PC-3 (cell line): ENCODE measurements at regions not wholly inside any gene's neighbourhood (a gene's known extent, or its start where the extent isn't known, plus 50 kb on each side); places are given as distances from the start of the nearest gene placed in this dataset.

Experiments
- ATAC-seq: fragments of 200-7000 bp; cut with Tn5 transposase; 2 replicates; pipeline ENCODE4 v1.9.1; 2020; ENCODE audit warnings: mild to moderate bottlenecking, moderate library complexity
- BruUV-seq: library from RNA; stranded (reverse); fragments of 400-500 nt; replicated peaks from 2 replicates; lab custom pipeline; 2021; lab: Mats Ljungman, UMichigan
- CTCF ChIA-PET: fragments of 300-600 bp; sonication (Branson Sonifier 250); formaldehyde crosslinking; loops from one replicate; lab custom pipeline; 2022; ENCODE audit warnings: antibody characterized with exemption; lab: Charles Lee
- POLR2A ChIA-PET: fragments of 300-600 bp; sonication (Branson Sonifier 250); formaldehyde crosslinking; loops from one replicate; lab custom pipeline; 2022; ENCODE audit warnings: antibody characterized with exemption; ENCODE audit not compliant: unreplicated experiment; lab: Charles Lee
- DNase-seq: peaks from one replicate; pipeline ENCODE4 v3.0.0-alpha.2; 2015
- H2AFZ ChIP-seq: fragments of 300-600 bp; sonication (generic); 2 replicates; pipeline ENCODE4 v1.6.0; 2016; ENCODE audit warnings: antibody characterized with exemption, low read length
- H3F3A ChIP-seq: fragments of 300-600 bp; sonication (generic); one replicate; pipeline ENCODE4 v1.6.0; 2017; ENCODE audit warnings: antibody characterized with exemption, low read length, control low read depth, mild to moderate bottlenecking; ENCODE audit not compliant: unreplicated experiment
- H3K27ac ChIP-seq: fragments of 300-600 bp; sonication (generic); 2 replicates; pipeline ENCODE4 v1.5.1; 2016; ENCODE audit warnings: mild to moderate bottlenecking, low read length
- H3K27me3 ChIP-seq: fragments of 300-600 bp; sonication (generic); 2 replicates; pipeline ENCODE4 v1.6.1; 2016; ENCODE audit warnings: low read length, mixed read lengths
- H3K36me3 ChIP-seq: fragments of 300-600 bp; sonication (generic); 2 replicates; pipeline ENCODE4 v1.6.1; 2016; ENCODE audit warnings: low read depth, mixed run types, low read length, mixed read lengths
- H3K4me1 ChIP-seq: fragments of 300-600 bp; sonication (generic); 2 replicates; pipeline ENCODE4 v1.5.1; 2016; ENCODE audit warnings: low read length; ENCODE audit not compliant: insufficient read depth
- H3K4me2 ChIP-seq: fragments of 300-600 bp; sonication (generic); 2 replicates; pipeline ENCODE4 v1.6.0; 2016; ENCODE audit warnings: low read length
- H3K4me3 ChIP-seq: fragments of 300-600 bp; sonication (generic); 2 replicates; pipeline ENCODE4 v1.5.1; 2016; ENCODE audit warnings: mild to moderate bottlenecking, low read length, mixed read lengths
- H3K79me2 ChIP-seq: fragments of 300-600 bp; sonication (generic); 2 replicates; pipeline ENCODE4 v1.6.1; 2017; ENCODE audit warnings: low read length, mixed read lengths
- H3K9ac ChIP-seq: fragments of 300-600 bp; sonication (generic); 2 replicates; pipeline ENCODE4 v1.6.0; 2016; ENCODE audit warnings: mild to moderate bottlenecking, low read length
- H3K9me2 ChIP-seq: fragments of 300-600 bp; sonication (generic); replicated peaks from 2 replicates; pipeline ENCODE4 v1.6.1; 2016; ENCODE audit warnings: mixed run types, low read length, mixed read lengths
- H3K9me3 ChIP-seq: fragments of 300-600 bp; sonication (generic); 2 replicates; pipeline ENCODE4 v1.6.1; 2016; ENCODE audit warnings: low read length, mixed read lengths
- H4K20me1 ChIP-seq: fragments of 300-600 bp; sonication (generic); 2 replicates; pipeline ENCODE4 v1.6.1; 2016; ENCODE audit warnings: low read length, mixed read lengths
- CTCF ChIP-seq: fragments of 300-600 bp; sonication (generic); conservative IDR thresholded peaks from 2 replicates; pipeline ENCODE4 v1.5.1; 2017; ENCODE audit warnings: antibody characterized with exemption, low read depth, mild to moderate bottlenecking, low read length
- EZH2 ChIP-seq: fragments of 300-600 bp; sonication (generic); IDR thresholded peaks from one replicate; pipeline ENCODE4 v1.6.1; 2017; ENCODE audit warnings: antibody characterized with exemption, mild to moderate bottlenecking, low read length; ENCODE audit not compliant: unreplicated experiment
- EZH2phosphoT487 ChIP-seq: fragments of 300-600 bp; sonication (generic); IDR thresholded peaks from 2 replicates; pipeline ENCODE4 v1.6.1; 2018; ENCODE audit warnings: mild to moderate bottlenecking, antibody characterized with exemption, low read length, borderline replicate concordance
- intact Hi-C: fragments of 100-400 bp; cut with micrococcal nuclease; formaldehyde crosslinking; loops from 2 replicates; pipeline ENCODE4 v1.9.0; 2023

GRCh38 chr12:90303771-90304170 lies 595.1 kb upstream of the ATP2B1 start:
- no peaks in the 10 kb centered on the region for H3K27me3 ChIP-seq
- no TSS peak for BruUV-seq
- TF ChIP-seq CTCF: no peak
- no peak for TF ChIP-seq EZH2
- TF ChIP-seq EZH2phosphoT487: no peak
- CTCF ChIA-PET: no interaction called here
- no peak overlapping the region for H3K27ac ChIP-seq
- H3F3A ChIP-seq: no peaks in the 10 kb centered on the region
- POLR2A ChIA-PET: no interaction called here
- no peaks in the 10 kb centered on the region for H4K20me1 ChIP-seq
- ATAC-seq: no peak
- H3K9me3 ChIP-seq: no peaks in the 10 kb centered on the region
- no peak overlapping the region for H3K4me3 ChIP-seq
- intact Hi-C loops: no loop called here
- no peak overlapping the region for H2AFZ ChIP-seq
- H3K79me2 ChIP-seq: no peaks in the 10 kb centered on the region
- H3K4me2 ChIP-seq: no peak overlapping the region
- H3K9me2 ChIP-seq: no peaks in the 10 kb centered on the region
- H3K9ac ChIP-seq: no peak overlapping the region
- peaks cover 10% of the 10 kb centered on the region; the same call in 1 of the 2 replicates for H3K4me1 ChIP-seq
- no peak for DNase-seq
- H3K36me3 ChIP-seq: no peaks in the 10 kb centered on the region

- no peak overlapping the region for H3K9ac ChIP-seq
- peaks cover 10% of the 10 kb centered on the region; the same call in 1 of the 2 replicates for H3K4me1 ChIP-seq
- ChIA-PET POLR2A (no interaction called here), CTCF (no interaction called here)
- no peaks in the 10 kb centered on the region for H3K9me3 ChIP-seq
- TF ChIP-seq EZH2phosphoT487 (no peak), EZH2 (no peak), CTCF (no peak)
- H4K20me1 ChIP-seq: no peaks in the 10 kb centered on the region
- H3K27me3 ChIP-seq: no peaks in the 10 kb centered on the region
- H3K27ac ChIP-seq: no peak overlapping the region
- no peak overlapping the region for H2AFZ ChIP-seq
- intact Hi-C loops: no loop called here
- ATAC-seq: no peak
- DNase-seq: no peak
- H3K79me2 ChIP-seq: no peaks in the 10 kb centered on the region
- no peaks in the 10 kb centered on the region for H3K36me3 ChIP-seq
- H3K9me2 ChIP-seq: no peaks in the 10 kb centered on the region
- no peak overlapping the region for H3K4me3 ChIP-seq
- no peaks in the 10 kb centered on the region for H3F3A ChIP-seq
- no peak overlapping the region for H3K4me2 ChIP-seq
- no TSS peak for BruUV-seq
Measured at GRCh38 chr12:90301561-90302133, 593.0 kb upstream of the ATP2B1 start.

- no peaks in the 10 kb centered on the region for H3K36me3 ChIP-seq
- H3K4me3 ChIP-seq: no peak overlapping the region
- H3K27ac ChIP-seq: no peak overlapping the region
- H3K4me1 ChIP-seq: peaks cover 10% of the 10 kb centered on the region; the same call in 1 of the 2 replicates
- H3K27me3 ChIP-seq: no peaks in the 10 kb centered on the region
- no peak for TF ChIP-seq CTCF
- no peak for TF ChIP-seq EZH2phosphoT487
- no peak for TF ChIP-seq EZH2
- no peak overlapping the region for H3K4me2 ChIP-seq
- no peaks in the 10 kb centered on the region for H3F3A ChIP-seq
- H3K9ac ChIP-seq: no peak overlapping the region
- no peaks in the 10 kb centered on the region for H3K9me2 ChIP-seq
- no peaks in the 10 kb centered on the region for H3K9me3 ChIP-seq
- ATAC-seq (no peak), DNase-seq (no peak)
- H3K79me2 ChIP-seq: no peaks in the 10 kb centered on the region
- ChIA-PET CTCF (no interaction called here), POLR2A (no interaction called here)
- no peaks in the 10 kb centered on the region for H4K20me1 ChIP-seq
- no TSS peak for BruUV-seq
- intact Hi-C loops: no loop called here
- H2AFZ ChIP-seq: no peak overlapping the region
Measured at GRCh38 chr12:90301095-90301494, 592.5 kb upstream of the ATP2B1 start.
